ENCODE measurements at regions not wholly inside any gene's neighbourhood (a gene's known extent, or its start where the extent isn't known, plus 50 kb on each side); places are given as distances from the start of the nearest gene placed in this dataset.

DNA sequence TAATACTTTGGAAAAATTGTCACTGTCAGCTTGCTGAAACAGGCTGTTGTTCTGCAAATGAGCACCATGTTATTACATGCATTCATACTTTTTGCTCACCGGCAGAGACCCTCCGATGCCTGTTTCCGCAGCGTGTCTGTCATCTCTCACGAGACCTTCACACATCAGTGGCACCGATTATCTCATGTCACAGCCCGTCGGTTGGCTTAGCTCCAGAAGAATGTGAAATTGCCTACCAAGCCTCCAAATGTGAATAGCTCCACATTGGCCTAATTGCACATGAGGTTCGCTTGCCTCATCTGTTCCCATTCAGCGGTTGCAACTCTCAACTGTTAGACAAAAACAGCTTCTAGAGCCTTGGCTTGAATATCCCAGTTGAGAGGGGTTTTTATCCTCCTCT lies 233.0 kb downstream of the ACTR3 start (continued):
- TF ChIP-seq, protein P1, sequence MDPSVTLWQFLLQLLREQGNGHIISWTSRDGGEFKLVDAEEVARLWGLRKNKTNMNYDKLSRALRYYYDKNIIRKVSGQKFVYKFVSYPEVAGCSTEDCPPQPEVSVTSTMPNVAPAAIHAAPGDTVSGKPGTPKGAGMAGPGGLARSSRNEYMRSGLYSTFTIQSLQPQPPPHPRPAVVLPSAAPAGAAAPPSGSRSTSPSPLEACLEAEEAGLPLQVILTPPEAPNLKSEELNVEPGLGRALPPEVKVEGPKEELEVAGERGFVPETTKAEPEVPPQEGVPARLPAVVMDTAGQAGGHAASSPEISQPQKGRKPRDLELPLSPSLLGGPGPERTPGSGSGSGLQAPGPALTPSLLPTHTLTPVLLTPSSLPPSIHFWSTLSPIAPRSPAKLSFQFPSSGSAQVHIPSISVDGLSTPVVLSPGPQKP (IDR thresholded peaks at IDR 0.05; ENCODE audit: low read depth, low read length): no peak
- TF ChIP-seq POLR2AphosphoS2 (conservative IDR thresholded peaks at IDR 0.05; ENCODE audit: low read length) (no peak), SREBF2 (IDR thresholded peaks at IDR 0.05) (no peak), HOXA7 (CRISPR knock-in tag; IDR thresholded peaks at IDR 0.05) (no peak), TP53 (CRISPR knock-in tag; IDR thresholded peaks at IDR 0.05) (no peak), BHLHE40 (IDR thresholded peaks at IDR 0.05; ENCODE audit: low read depth, low read length) (no peak)
- TF ChIP-seq, protein P2, sequence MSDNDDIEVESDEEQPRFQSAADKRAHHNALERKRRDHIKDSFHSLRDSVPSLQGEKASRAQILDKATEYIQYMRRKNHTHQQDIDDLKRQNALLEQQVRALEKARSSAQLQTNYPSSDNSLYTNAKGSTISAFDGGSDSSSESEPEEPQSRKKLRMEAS (IDR thresholded peaks at IDR 0.05): no peak

DNA sequence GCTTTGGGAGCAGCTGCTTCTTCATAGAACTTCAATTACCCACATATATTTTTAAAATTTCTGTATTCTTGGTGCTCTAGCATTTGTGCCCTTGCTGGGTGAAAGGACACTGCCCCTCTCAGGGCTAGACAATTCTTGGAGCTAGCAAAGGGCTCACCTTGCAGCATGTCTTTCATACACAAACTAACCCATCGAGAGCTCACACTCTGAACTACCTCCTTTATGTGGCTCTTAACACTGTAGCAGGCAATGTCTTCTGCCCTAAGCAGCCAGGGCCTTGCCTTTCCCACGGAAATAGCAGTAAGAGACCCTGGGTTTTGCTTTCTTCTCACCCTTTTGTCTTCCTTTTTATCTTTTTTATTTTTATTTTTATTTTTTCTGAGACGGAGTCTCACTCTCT lies 234.0 kb downstream of the ACTR3 start:
- Histone ChIP-seq H3K4me2 (no peak overlapping the region), H3K27ac (no peak overlapping the region), H3K4me1 (no peaks in the 10 kb centered on the region), H3K4me3 (no peak overlapping the region), H3K9me3 (no peaks in the 10 kb centered on the region)
- POLR2A ChIA-PET: no interaction called here
- DNase-seq (ENCODE audit: low read depth in 1 of 2, low spot score in 1 of 2) (no peak), FAIRE-seq (no peak), ATAC-seq (no peak)
- TF ChIP-seq HDAC2 (IDR thresholded peaks at IDR 0.05): no peak
- CTCF ChIA-PET: no interaction called here
- 0% methylated on average over 3 of the region's 3 CpGs for WGBS (ENCODE audit: missing lambda C conversion rate)

DNA sequence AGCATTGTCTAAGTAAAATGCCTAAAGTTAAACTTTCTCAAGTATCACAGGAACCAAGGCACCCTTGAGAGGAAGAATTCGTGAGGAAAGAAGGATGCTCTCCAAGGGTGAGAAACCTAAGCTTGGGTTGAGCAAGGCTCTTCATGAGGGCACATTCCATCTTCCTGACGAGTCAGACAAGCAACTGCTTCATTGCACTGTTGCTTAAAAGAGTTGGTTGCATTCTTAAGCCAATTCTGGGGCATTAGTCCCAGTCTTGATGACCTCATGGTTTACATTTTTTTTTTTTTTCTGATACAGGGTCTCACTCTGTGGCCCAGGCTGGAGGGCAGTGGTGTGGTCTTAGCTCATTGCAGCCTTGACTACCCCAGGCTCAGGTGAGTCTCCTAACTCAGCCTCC lies 237.5 kb downstream of the ACTR3 start:
- Histone ChIP-seq H3K9me3 (no peaks in the 10 kb centered on the region), H3K4me3 (no peak overlapping the region), H3K4me2 (no peak overlapping the region), H3K27ac (no peak overlapping the region), H3K4me1 (no peaks in the 10 kb centered on the region)
- no peak for DNase-seq (ENCODE audit: low read depth in 1 of 2, low spot score in 1 of 2)
- no peak for FAIRE-seq
- POLR2A ChIA-PET: no interaction called here
- no peak for ATAC-seq
- WGBS (ENCODE audit: missing lambda C conversion rate): 0% methylated on average over 2 of the region's 2 CpGs
- CTCF ChIA-PET: interaction anchor here (0.8 kb wide), 1 partner anchor 20 kb away, joined by 4 read pairs; no protein-coding TSS in a partner anchor
- TF ChIP-seq FOSB (CRISPR knock-in tag; IDR thresholded peaks at IDR 0.05): no peak
- TF ChIP-seq ESRRA (IDR thresholded peaks at IDR 0.05; ENCODE audit: borderline replicate concordance, low read length): no peak
- no peak for TF ChIP-seq HOXB5 (CRISPR knock-in tag; IDR thresholded peaks at IDR 0.05)
- no peak for TF ChIP-seq TFCP2L1 (CRISPR knock-in tag; IDR thresholded peaks at IDR 0.05)
- TF ChIP-seq, protein P3, sequence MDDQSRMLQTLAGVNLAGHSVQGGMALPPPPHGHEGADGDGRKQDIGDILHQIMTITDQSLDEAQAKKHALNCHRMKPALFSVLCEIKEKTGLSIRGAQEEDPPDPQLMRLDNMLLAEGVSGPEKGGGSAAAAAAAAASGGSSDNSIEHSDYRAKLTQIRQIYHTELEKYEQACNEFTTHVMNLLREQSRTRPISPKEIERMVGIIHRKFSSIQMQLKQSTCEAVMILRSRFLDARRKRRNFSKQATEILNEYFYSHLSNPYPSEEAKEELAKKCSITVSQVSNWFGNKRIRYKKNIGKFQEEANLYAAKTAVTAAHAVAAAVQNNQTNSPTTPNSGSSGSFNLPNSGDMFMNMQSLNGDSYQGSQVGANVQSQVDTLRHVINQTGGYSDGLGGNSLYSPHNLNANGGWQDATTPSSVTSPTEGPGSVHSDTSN (IDR thresholded peaks at IDR 0.05): no peak
- TF ChIP-seq, protein P4, sequence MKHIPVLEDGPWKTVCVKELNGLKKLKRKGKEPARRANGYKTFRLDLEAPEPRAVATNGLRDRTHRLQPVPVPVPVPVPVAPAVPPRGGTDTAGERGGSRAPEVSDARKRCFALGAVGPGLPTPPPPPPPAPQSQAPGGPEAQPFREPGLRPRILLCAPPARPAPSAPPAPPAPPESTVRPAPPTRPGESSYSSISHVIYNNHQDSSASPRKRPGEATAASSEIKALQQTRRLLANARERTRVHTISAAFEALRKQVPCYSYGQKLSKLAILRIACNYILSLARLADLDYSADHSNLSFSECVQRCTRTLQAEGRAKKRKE (CRISPR knock-in tag; IDR thresholded peaks at IDR 0.05; ENCODE audit: low read depth): no peak
- TF ChIP-seq POLR2A (IDR thresholded peaks at IDR 0.05; ENCODE audit: low read length): no peak
- TF ChIP-seq SREBF2 (IDR thresholded peaks at IDR 0.05): no peak
- TF ChIP-seq, protein P5, sequence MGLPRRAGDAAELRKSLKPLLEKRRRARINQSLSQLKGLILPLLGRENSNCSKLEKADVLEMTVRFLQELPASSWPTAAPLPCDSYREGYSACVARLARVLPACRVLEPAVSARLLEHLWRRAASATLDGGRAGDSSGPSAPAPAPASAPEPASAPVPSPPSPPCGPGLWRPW (IDR thresholded peaks at IDR 0.05): no peak

DNA sequence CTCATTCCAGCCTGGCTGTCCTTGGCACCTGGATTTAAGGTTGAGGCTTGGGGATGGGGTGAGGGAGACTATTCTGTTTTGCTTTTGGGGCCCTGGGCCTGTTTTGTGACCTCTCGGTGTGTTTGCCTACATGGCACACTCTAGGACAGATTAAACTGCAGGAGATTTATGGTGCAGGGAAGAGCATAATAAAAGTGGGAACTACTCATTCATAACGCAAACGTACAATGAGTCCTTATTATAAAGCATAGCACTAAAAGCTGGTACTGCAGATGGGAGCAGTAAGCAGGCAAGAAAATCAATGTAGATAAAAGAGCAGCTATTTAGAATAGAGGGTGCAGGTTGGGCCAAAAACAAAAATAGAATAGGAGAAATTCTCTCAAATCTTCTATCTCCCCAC lies 238.4 kb downstream of the ACTR3 start:
- POLR2A ChIA-PET: no interaction called here
- Histone ChIP-seq H3K27ac (no peak overlapping the region), H3K4me2 (no peak overlapping the region), H3K4me3 (no peak overlapping the region), H3K9me3 (no peaks in the 10 kb centered on the region), H3K4me1 (no peaks in the 10 kb centered on the region)
- 2% methylated on average over 3 of the region's 3 CpGs for WGBS (ENCODE audit: missing lambda C conversion rate)
- CTCF ChIA-PET: no interaction called here
- DNase-seq (ENCODE audit: low read depth in 1 of 2, low spot score in 1 of 2): no peak
- FAIRE-seq: no peak
- TF ChIP-seq RARB (CRISPR knock-in tag; IDR thresholded peaks at IDR 0.05): no peak
- TF ChIP-seq, protein P2 (IDR thresholded peaks at IDR 0.05): no peak
- TF ChIP-seq, protein P3 (IDR thresholded peaks at IDR 0.05): no peak
- TF ChIP-seq, protein P5 (IDR thresholded peaks at IDR 0.05): no peak
- no peak for TF ChIP-seq EP300 (IDR thresholded peaks at IDR 0.05)
- no peak for ATAC-seq

Data from A549 (cell line).